ENCODE measurements at regions not wholly inside any gene's neighbourhood (a gene's known extent, or its start where the extent isn't known, plus 50 kb on each side); places are given as distances from the start of the nearest gene placed in this dataset.

DNA sequence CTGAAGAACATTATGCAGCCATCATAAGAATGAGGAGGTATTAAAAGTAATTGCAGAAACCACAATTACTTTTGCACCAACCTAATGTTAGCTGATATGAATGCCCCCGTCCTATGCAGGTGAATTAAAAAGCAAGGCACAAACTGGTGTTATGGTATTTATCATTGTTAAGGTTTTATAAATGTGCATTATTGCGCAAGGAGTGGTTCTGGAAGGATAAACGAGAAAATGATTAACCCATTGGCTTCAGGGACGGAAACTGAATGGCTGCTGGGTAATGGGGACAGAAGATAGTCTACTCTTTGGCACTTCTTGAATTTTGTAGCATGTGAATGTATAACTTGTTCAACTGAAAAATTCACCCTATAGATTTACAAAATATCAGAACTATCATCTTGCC is 148.6 kb upstream of the SALL4 start:
- TF ChIP-seq, protein P1, sequence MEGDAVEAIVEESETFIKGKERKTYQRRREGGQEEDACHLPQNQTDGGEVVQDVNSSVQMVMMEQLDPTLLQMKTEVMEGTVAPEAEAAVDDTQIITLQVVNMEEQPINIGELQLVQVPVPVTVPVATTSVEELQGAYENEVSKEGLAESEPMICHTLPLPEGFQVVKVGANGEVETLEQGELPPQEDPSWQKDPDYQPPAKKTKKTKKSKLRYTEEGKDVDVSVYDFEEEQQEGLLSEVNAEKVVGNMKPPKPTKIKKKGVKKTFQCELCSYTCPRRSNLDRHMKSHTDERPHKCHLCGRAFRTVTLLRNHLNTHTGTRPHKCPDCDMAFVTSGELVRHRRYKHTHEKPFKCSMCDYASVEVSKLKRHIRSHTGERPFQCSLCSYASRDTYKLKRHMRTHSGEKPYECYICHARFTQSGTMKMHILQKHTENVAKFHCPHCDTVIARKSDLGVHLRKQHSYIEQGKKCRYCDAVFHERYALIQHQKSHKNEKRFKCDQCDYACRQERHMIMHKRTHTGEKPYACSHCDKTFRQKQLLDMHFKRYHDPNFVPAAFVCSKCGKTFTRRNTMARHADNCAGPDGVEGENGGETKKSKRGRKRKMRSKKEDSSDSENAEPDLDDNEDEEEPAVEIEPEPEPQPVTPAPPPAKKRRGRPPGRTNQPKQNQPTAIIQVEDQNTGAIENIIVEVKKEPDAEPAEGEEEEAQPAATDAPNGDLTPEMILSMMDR (IDR thresholded peaks at IDR 0.05), result no peak
- TF ChIP-seq POLR2A (IDR thresholded peaks at IDR 0.05), result no peak
- no peak for TF ChIP-seq EP300 (IDR thresholded peaks at IDR 0.05)

Data from tibial nerve (tissue), 4 donors.